H1 (cell line): ENCODE measurements at regions not wholly inside any gene's neighbourhood (a gene's known extent, or its start where the extent isn't known, plus 50 kb on each side); places are given as distances from the start of the nearest gene placed in this dataset.

Experiments used
- CTCF ChIA-PET: fragments of 300-600 bp; sonication (Branson Sonifier 250); formaldehyde crosslinking; loops from one replicate; lab custom pipeline; 2021; ENCODE audit not compliant: partially characterized antibody; lab: Charles Lee
- POLR2A ChIA-PET: fragments of 300-600 bp; sonication (Branson Sonifier 250); formaldehyde crosslinking; loops from one replicate; lab custom pipeline; 2021; ENCODE audit warnings: inconsistent platforms; ENCODE audit not compliant: partially characterized antibody; lab: Charles Lee
- DNase-seq, 2 experiments: peaks; one replicate each; pipeline versions ENCODE4 v3.0.0 to v3.0.0-alpha.2; 2010 to 2022; ENCODE audit warnings: low spot score in 2 of 2, low read depth in 1 of 2, mixed read lengths in 1 of 2
- FAIRE-seq: peaks from 2 replicates; lab custom pipeline; 2011; peaks lifted over from hg19 to GRCh38; lab: Jason Lieb, UNC
- H2AFZ ChIP-seq: 2 replicates; pipeline ENCODE4 v1.8.1; 2012; ENCODE audit warnings: low read length, inconsistent platforms
- H2AK5ac ChIP-seq: 2 replicates; pipeline ENCODE4 v1.6.1; 2013; ENCODE audit warnings: low read depth, low read length
- H2BK120ac ChIP-seq: replicated peaks from 2 replicates; pipeline ENCODE3; 2013; ENCODE audit warnings: low read depth, low read length, inconsistent platforms
- H2BK12ac ChIP-seq: 2 replicates; pipeline ENCODE4 v1.6.1; 2013; ENCODE audit warnings: low read depth, low read length
- H2BK15ac ChIP-seq: 2 replicates; pipeline ENCODE4 v1.6.1; 2013; ENCODE audit warnings: low read length
- H2BK20ac ChIP-seq: 2 replicates; pipeline ENCODE4 v1.6.1; 2013; ENCODE audit warnings: low read length
- H2BK5ac ChIP-seq: 2 replicates; pipeline ENCODE4 v1.6.1; 2013; ENCODE audit warnings: low read depth, low read length
- H3K14ac ChIP-seq: 2 replicates; pipeline ENCODE4 v1.6.1; 2013; ENCODE audit warnings: inconsistent platforms; ENCODE audit not compliant: insufficient read length
- H3K18ac ChIP-seq: 2 replicates; pipeline ENCODE4 v1.6.1; 2013; ENCODE audit warnings: low read length; ENCODE audit errors: extremely low read depth
- H3K23ac ChIP-seq: 2 replicates; pipeline ENCODE4 v1.6.1; 2013; ENCODE audit warnings: inconsistent platforms; ENCODE audit not compliant: insufficient read length
- H3K23me2 ChIP-seq: 2 replicates; pipeline ENCODE4 v1.6.1; 2013; ENCODE audit warnings: low read depth, low read length
- H3K27ac ChIP-seq: 2 replicates; pipeline ENCODE4 v1.6.1; 2011; ENCODE audit warnings: low read depth, low read length, inconsistent platforms
- H3K27me3 ChIP-seq, 4 experiments: replicated peaks in 1 of 4; 1 replicate in 1 of 4; 2 replicates in 3 of 4; pipeline versions ENCODE4 v1.6.1 to v1.8.1; 2011 to 2013; ENCODE audit warnings: low read length in 3 of 4, mild to moderate bottlenecking in 3 of 4, inconsistent platforms in 2 of 4, mixed read lengths in 2 of 4, moderate library complexity in 1 of 4; ENCODE audit not compliant: control insufficient read depth in 3 of 4, insufficient read depth in 3 of 4; ENCODE audit errors: extremely low read depth in 1 of 4
- H3K36me3 ChIP-seq, 4 experiments: 2 replicates each; pipeline versions ENCODE4 v1.6.1 to v1.8.1; 2011 to 2013; ENCODE audit warnings: mild to moderate bottlenecking in 4 of 4, low read length in 3 of 4, moderate library complexity in 2 of 4, control low read depth in 1 of 4, inconsistent platforms in 1 of 4; ENCODE audit not compliant: insufficient read depth in 4 of 4, control insufficient read depth in 2 of 4
- H3K4ac ChIP-seq: replicated peaks from 2 replicates; pipeline ENCODE3; 2013; ENCODE audit warnings: low read length, low read depth, mixed read lengths, inconsistent platforms; ENCODE audit not compliant: insufficient read length
- H3K4me1 ChIP-seq, 4 experiments: replicated peaks in 1 of 4; 1 replicate in 1 of 4; 2 replicates in 3 of 4; pipeline versions ENCODE4 v1.6.1 to v1.8.1; 2011 to 2013; ENCODE audit warnings: low read length in 3 of 4, inconsistent platforms in 2 of 4, mixed read lengths in 1 of 4; ENCODE audit not compliant: insufficient read depth in 4 of 4, control insufficient read depth in 3 of 4
- H3K4me2 ChIP-seq, 2 experiments: 2 replicates each; pipeline versions ENCODE4 v1.6.1 to v1.8.1; 2011 to 2013; ENCODE audit warnings: low read depth in 2 of 2, low read length in 2 of 2, control low read depth in 1 of 2, inconsistent platforms in 1 of 2, mild to moderate bottlenecking in 1 of 2; ENCODE audit not compliant: insufficient read depth in 1 of 2
- H3K4me3 ChIP-seq, 4 experiments: fragments of 200-600, 300-600 bp in 1 of 4; sonication (generic), shearing (Covaris generic), sonication (Bioruptor Twin) in 1 of 4; 2 replicates each; pipeline versions ENCODE4 v1.5.1 to v1.8.1; 2011 to 2016; ENCODE audit warnings: low read length in 4 of 4, low read depth in 3 of 4, control low read depth in 2 of 4, inconsistent platforms in 2 of 4, mild to moderate bottlenecking in 2 of 4, mixed read lengths in 1 of 4, moderate library complexity in 1 of 4; ENCODE audit not compliant: insufficient read depth in 2 of 4; ENCODE audit errors: extremely low read depth in 1 of 4
- H3K56ac ChIP-seq: replicated peaks from 2 replicates; pipeline ENCODE3; 2013; ENCODE audit warnings: low read depth, mild to moderate bottlenecking, mixed read lengths, low read length, inconsistent platforms; ENCODE audit not compliant: insufficient read length
- H3K79me1 ChIP-seq: 2 replicates; pipeline ENCODE4 v1.6.1; 2013; ENCODE audit warnings: low read depth, low read length, control low read depth
- H3K79me2 ChIP-seq, 2 experiments: 2 replicates each; pipeline versions ENCODE4 v1.6.1 to v1.8.1; 2012 to 2013; ENCODE audit warnings: low read length in 2 of 2, mild to moderate bottlenecking in 2 of 2, inconsistent platforms in 1 of 2; ENCODE audit not compliant: insufficient read depth in 2 of 2, control insufficient read depth in 1 of 2
- H3K9ac ChIP-seq, 4 experiments: replicated peaks in 1 of 4; 1 replicate in 1 of 4; 2 replicates in 3 of 4; pipeline versions ENCODE4 v1.6.1 to v1.8.1; 2011 to 2013; ENCODE audit warnings: low read depth in 3 of 4, low read length in 3 of 4, control low read depth in 2 of 4, mild to moderate bottlenecking in 2 of 4, moderate library complexity in 2 of 4, inconsistent platforms in 1 of 4; ENCODE audit errors: extremely low read depth in 1 of 4
- H3K9me3 ChIP-seq, 2 experiments: 2 replicates each; pipeline versions ENCODE4 v1.6.1 to v1.8.1; 2012 to 2013; ENCODE audit warnings: mild to moderate bottlenecking in 2 of 2, moderate library complexity in 2 of 2, control low read depth in 1 of 2, inconsistent platforms in 1 of 2, low read depth in 1 of 2, low read length in 1 of 2, mixed read lengths in 1 of 2; ENCODE audit not compliant: insufficient read depth in 2 of 2
- H4K20me1 ChIP-seq, 2 experiments: replicated peaks in 1 of 2; 2 replicates each; pipeline versions ENCODE3 to v1.8.1; 2011 to 2013; ENCODE audit warnings: inconsistent platforms in 2 of 2, low read length in 2 of 2, mild to moderate bottlenecking in 1 of 2; ENCODE audit not compliant: insufficient read depth in 2 of 2, control insufficient read depth in 1 of 2
- H4K5ac ChIP-seq: 2 replicates; pipeline ENCODE4 v1.6.1; 2013; ENCODE audit warnings: low read length, low read depth, mixed read lengths, inconsistent platforms; ENCODE audit not compliant: insufficient read length
- H4K8ac ChIP-seq: 2 replicates; pipeline ENCODE4 v1.8.0; 2013; ENCODE audit warnings: mild to moderate bottlenecking, moderate library complexity, low read length, inconsistent platforms; ENCODE audit not compliant: insufficient read depth; ENCODE audit errors: extremely low read depth
- H4K91ac ChIP-seq: replicated peaks from 2 replicates; pipeline ENCODE3; 2013; ENCODE audit warnings: low read length, mixed read lengths, inconsistent platforms; ENCODE audit not compliant: insufficient read length
- ASH2L ChIP-seq: fragments of 200-600, 300-600 bp; sonication (generic); IDR thresholded peaks from one replicate; pipeline ENCODE4 v1.7.1; 2017; ENCODE audit warnings: low read length
- CTCF ChIP-seq, 3 experiments: IDR thresholded peaks; 1 replicate in 2 of 3; 2 replicates in 1 of 3; pipeline versions ENCODE4 v1.5.1 to v1.6.1; 2011; ENCODE audit warnings: low read length in 3 of 3, mild to moderate bottlenecking in 3 of 3, inconsistent platforms in 2 of 3, low read depth in 1 of 3, moderate library complexity in 1 of 3; ENCODE audit not compliant: insufficient read depth in 1 of 3; ENCODE audit errors: control extremely low read depth in 1 of 3
- FOSL1 ChIP-seq: IDR thresholded peaks from 2 replicates; pipeline ENCODE4 v1.6.1; 2011; ENCODE audit warnings: mild to moderate bottlenecking, low read depth, low read length, moderate library complexity; ENCODE audit not compliant: insufficient read depth
- HDAC2 ChIP-seq, 2 experiments: fragments of 300-600 bp in 1 of 2; sonication (generic) in 1 of 2; IDR thresholded peaks; 2 replicates each; pipeline ENCODE4 v1.6.1; 2011 to 2012; ENCODE audit warnings: low read depth in 2 of 2, low read length in 2 of 2, mild to moderate bottlenecking in 2 of 2, moderate library complexity in 2 of 2, borderline replicate concordance in 1 of 2, inconsistent platforms in 1 of 2
- NANOG ChIP-seq: IDR thresholded peaks from 2 replicates; pipeline ENCODE4 v1.6.1; 2011; ENCODE audit warnings: low read length, low read depth, mild to moderate bottlenecking, inconsistent platforms; ENCODE audit not compliant: insufficient read depth, poor library complexity, severe bottlenecking
- NRF1 ChIP-seq: IDR thresholded peaks from 2 replicates; pipeline ENCODE4 v1.6.1; 2011; ENCODE audit warnings: mild to moderate bottlenecking, low read depth, low read length, improper control_type of control experiment
- POLR2A ChIP-seq, 2 experiments: IDR thresholded peaks; 1 replicate in 1 of 2; 2 replicates in 1 of 2; pipeline ENCODE4 v1.6.1; 2011; ENCODE audit warnings: low read depth in 2 of 2, low read length in 2 of 2, mild to moderate bottlenecking in 2 of 2; ENCODE audit errors: control extremely low read depth in 1 of 2
- SP1 ChIP-seq: IDR thresholded peaks from 2 replicates; pipeline ENCODE4 v1.6.1; 2011; ENCODE audit warnings: low read depth, low read length
- SP4 ChIP-seq: IDR thresholded peaks from 2 replicates; pipeline ENCODE4 v1.6.1; 2012; ENCODE audit warnings: low read length, inconsistent platforms
- SUZ12 ChIP-seq: fragments of 200-600 bp; sonication (generic); IDR thresholded peaks from 2 replicates; pipeline ENCODE4 v1.6.1; 2012; ENCODE audit warnings: mild to moderate bottlenecking, inconsistent platforms, low read length, moderate library complexity, mixed read lengths
- TAF7 ChIP-seq: optimal IDR thresholded peaks from 2 replicates; pipeline ENCODE3; 2011; ENCODE audit warnings: low read depth, mild to moderate bottlenecking, inconsistent platforms, low read length, moderate library complexity, borderline replicate concordance
- TEAD4 ChIP-seq: IDR thresholded peaks from 2 replicates; pipeline ENCODE4 v1.6.1; 2012; ENCODE audit warnings: low read depth, low read length, inconsistent platforms, mixed read lengths
- WGBS, 2 experiments: shearing (Covaris generic) in 1 of 2; methylation state at CpG; one replicate each; pipeline versions ENCODE4 v1.1.6 to v1.1.7; 2013 to 2015; ENCODE audit warnings: low lambda C conversion rate in 2 of 2, mixed read lengths in 2 of 2, inconsistent platforms in 1 of 2, low coverage in 1 of 2, missing lambda C conversion rate in 1 of 2; ENCODE audit not compliant: insufficient replicate concordance in 2 of 2, insufficient coverage in 1 of 2, insufficient read length in 1 of 2; ENCODE audit errors: extremely low coverage in 1 of 2, missing lambda C conversion rate in 1 of 2; 5-methylcytosine and 5-hydroxymethylcytosine counted together

DNA sequence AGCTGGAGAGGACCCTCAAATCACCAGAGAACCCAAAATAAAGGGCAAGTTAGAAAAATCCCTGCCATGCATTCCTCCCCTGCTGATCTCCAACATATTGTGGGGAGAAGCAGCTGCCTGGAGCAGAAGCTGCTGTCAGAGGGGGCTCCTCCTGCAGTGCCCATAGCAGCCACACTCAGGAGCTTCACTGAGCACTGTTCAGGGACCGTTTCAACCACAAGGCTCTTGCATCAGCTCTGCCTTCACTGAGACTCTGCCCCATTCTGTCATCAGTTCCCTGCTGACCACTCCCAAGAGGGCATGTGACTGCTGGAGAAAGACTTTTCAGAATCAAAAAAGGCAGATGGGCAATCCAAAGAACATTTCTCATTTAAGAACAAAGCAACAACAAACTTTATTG, 392.7 kb downstream of the GALC start:
- H3K4ac ChIP-seq: no peak overlapping the region
- H2BK12ac ChIP-seq: no peak overlapping the region
- no peaks in the 10 kb centered on the region for H3K4me1 ChIP-seq
- no peak overlapping the region for H4K5ac ChIP-seq
- CTCF ChIA-PET: no interaction called here
- no peak overlapping the region for H3K4me3 ChIP-seq
- H4K91ac ChIP-seq: no peak overlapping the region
- 0 out of 2 replicates have a peak overlapping the region, but pooled peaks have one; percentile 22 for H2AFZ ChIP-seq
- H3K9me3 ChIP-seq: peaks cover 2 to 8% of the 10 kb centered on the region in 2 experiments; a peak in 1 of 4 replicates
- WGBS, 2 experiments: 100% methylated on average over 1 of the region's 1 CpG; no CpG with 5 or more reads in 1 of the 2 experiments
- H3K27ac ChIP-seq: no peak overlapping the region
- H2BK5ac ChIP-seq: no peak overlapping the region
- H3K36me3 ChIP-seq: no peaks in the 10 kb centered on the region
- H3K27me3 ChIP-seq: no peaks in the 10 kb centered on the region
- H2BK20ac ChIP-seq: no peak overlapping the region
- no peak overlapping the region for H3K14ac ChIP-seq
- no peak overlapping the region for H2BK120ac ChIP-seq
- no peak overlapping the region; the same call in 1 of the 2 replicates for H3K18ac ChIP-seq
- no peaks in the 10 kb centered on the region for H3K79me1 ChIP-seq
- no peaks in the 10 kb centered on the region for H4K20me1 ChIP-seq
- POLR2A ChIA-PET: no interaction called here
- H3K79me2 ChIP-seq: no peaks in the 10 kb centered on the region
- H3K23ac ChIP-seq: no peak overlapping the region
- no peak overlapping the region for H2AK5ac ChIP-seq
- no peak overlapping the region for H3K4me2 ChIP-seq
- FAIRE-seq: no peak
- no peaks in the 10 kb centered on the region for H3K23me2 ChIP-seq
- no peak overlapping the region for H3K9ac ChIP-seq
- DNase-seq: no peak
- no peak overlapping the region for H2BK15ac ChIP-seq
- no peak overlapping the region for H4K8ac ChIP-seq
- no peak overlapping the region for H3K56ac ChIP-seq
- TF ChIP-seq SUZ12 (no peak), HDAC2 (IDR thresholded peaks at IDR 0.05; ENCODE audit: borderline replicate concordance in 1 of 2, low read depth in 2 of 2, low read length in 2 of 2) (no peak), TAF7 (no peak), CTCF (IDR thresholded peaks at IDR 0.05; ENCODE audit: control extremely low read depth in 1 of 3, insufficient read depth in 1 of 3, low read depth in 1 of 3, low read length in 3 of 3) (no peak), POLR2A (IDR thresholded peaks at IDR 0.05; ENCODE audit: control extremely low read depth in 1 of 2, low read depth in 2 of 2, low read length in 2 of 2) (no peak), NANOG (no peak), TEAD4 (no peak), ASH2L (no peak), NRF1 (no peak), SP1 (no peak), FOSL1 (no peak), SP4 (no peak)
